ENCODE measurements at regions not wholly inside any gene's neighbourhood (a gene's known extent, or its start where the extent isn't known, plus 50 kb on each side); places are given as distances from the start of the nearest gene placed in this dataset.

GRCh38 chrX:39458779-39459178 lies 639.0 kb downstream of the BCOR start:
- TF ChIP-seq POLR2A (IDR thresholded peaks at IDR 0.05) (no peak), EP300 (IDR thresholded peaks at IDR 0.05; ENCODE audit: low read depth) (no peak), CTCF (IDR thresholded peaks at IDR 0.05) (no peak), POLR2AphosphoS5 (IDR thresholded peaks at IDR 0.05) (no peak)
- intact Hi-C loops (cut with DNase I; ENCODE audit: low total_unique reads) = no loop called here
- DNase-seq = no peak
- no peaks in the 10 kb centered on the region for H3K9me3 ChIP-seq
- H3K27ac ChIP-seq = no peak overlapping the region
- 71% methylated on average over 5 of the region's 5 CpGs; no CpG with 5 or more reads in 1 of the 2 donors for WGBS, 2 donors (ENCODE audit: low coverage in 1 of 2)
- H3K4me1 ChIP-seq = no peaks in the 10 kb centered on the region
- H3K4me3 ChIP-seq = no peak overlapping the region
- H3K36me3 ChIP-seq = no peaks in the 10 kb centered on the region
- no peaks in the 10 kb centered on the region for H3K27me3 ChIP-seq
- in situ Hi-C loops (cut with MboI; ENCODE audit: low pct_ligation_motif_present in 1 of 4, low pct_unique_long_range_greater_than_20kb in 1 of 4, low sequenced_read_pairs in 3 of 4) = no loop called here

- intact Hi-C loops (cut with DNase I; ENCODE audit: low total_unique reads) = no loop called here
- no peak overlapping the region for H3K4me3 ChIP-seq
- H3K9me3 ChIP-seq = no peaks in the 10 kb centered on the region
- no peaks in the 10 kb centered on the region for H3K36me3 ChIP-seq
- WGBS, 2 donors (ENCODE audit: low coverage in 1 of 2) = 66% methylated on average over 5 of the region's 5 CpGs; no CpG with 5 or more reads in 1 of the 2 donors
- TF ChIP-seq EP300 (IDR thresholded peaks at IDR 0.05; ENCODE audit: low read depth) (no peak), POLR2A (IDR thresholded peaks at IDR 0.05) (no peak), POLR2AphosphoS5 (IDR thresholded peaks at IDR 0.05) (no peak), CTCF (IDR thresholded peaks at IDR 0.05) (no peak)
- no peak overlapping the region for H3K27ac ChIP-seq
- in situ Hi-C loops (cut with MboI; ENCODE audit: low pct_ligation_motif_present in 1 of 4, low pct_unique_long_range_greater_than_20kb in 1 of 4, low sequenced_read_pairs in 3 of 4) = no loop called here
- H3K4me1 ChIP-seq = no peaks in the 10 kb centered on the region
- H3K27me3 ChIP-seq = no peaks in the 10 kb centered on the region
- DNase-seq = no peak
Observed at GRCh38 chrX:39459204-39459603, 638.6 kb downstream of the BCOR start.

- intact Hi-C loops (cut with DNase I; ENCODE audit: low total_unique reads) (no loop called here), in situ Hi-C loops (cut with MboI; ENCODE audit: low pct_ligation_motif_present in 1 of 4, low pct_unique_long_range_greater_than_20kb in 1 of 4, low sequenced_read_pairs in 3 of 4) (no loop called here)
- no peak overlapping the region for H3K27ac ChIP-seq
- H3K9me3 ChIP-seq = no peaks in the 10 kb centered on the region
- no peak for DNase-seq
- WGBS, 2 donors (ENCODE audit: low coverage in 1 of 2) = 60% methylated on average over 3 of the region's 3 CpGs; no CpG with 5 or more reads in 1 of the 2 donors
- H3K4me1 ChIP-seq = no peaks in the 10 kb centered on the region
- no peaks in the 10 kb centered on the region for H3K27me3 ChIP-seq
- no peak overlapping the region for H3K4me3 ChIP-seq
- no peak for TF ChIP-seq CTCF (IDR thresholded peaks at IDR 0.05)
- TF ChIP-seq EP300 (IDR thresholded peaks at IDR 0.05; ENCODE audit: low read depth) = no peak
- no peaks in the 10 kb centered on the region for H3K36me3 ChIP-seq
Observed at GRCh38 chrX:39459952-39460351, 637.8 kb downstream of the BCOR start.

GRCh38 chrX:39460499-39460898 lies 637.3 kb downstream of the BCOR start:
- H3K4me3 ChIP-seq = no peak overlapping the region
- H3K27me3 ChIP-seq = no peaks in the 10 kb centered on the region
- no peak for DNase-seq
- 53% methylated on average over 1 of the region's 1 CpG; no CpG with 5 or more reads in 1 of the 2 donors for WGBS, 2 donors (ENCODE audit: low coverage in 1 of 2)
- in situ Hi-C loops (cut with MboI; ENCODE audit: low pct_ligation_motif_present in 1 of 4, low pct_unique_long_range_greater_than_20kb in 1 of 4, low sequenced_read_pairs in 3 of 4) (no loop called here), intact Hi-C loops (cut with DNase I; ENCODE audit: low total_unique reads) (no loop called here)
- H3K4me1 ChIP-seq = no peaks in the 10 kb centered on the region
- H3K9me3 ChIP-seq = no peaks in the 10 kb centered on the region
- TF ChIP-seq POLR2AphosphoS5 (IDR thresholded peaks at IDR 0.05) (no peak), CTCF (IDR thresholded peaks at IDR 0.05) (no peak), POLR2A (IDR thresholded peaks at IDR 0.05) (no peak), EP300 (IDR thresholded peaks at IDR 0.05; ENCODE audit: low read depth) (no peak)
- no peaks in the 10 kb centered on the region for H3K36me3 ChIP-seq
- H3K27ac ChIP-seq = no peak overlapping the region

Data from transverse colon (tissue), 4 donors.